Nephron (organoid): ENCODE measurements at regions not wholly inside any gene's neighbourhood (a gene's known extent, or its start where the extent isn't known, plus 50 kb on each side); places are given as distances from the start of the nearest gene placed in this dataset.

Experiments
- H3K27ac Mint-ChIP-seq, 3 experiments: 2 replicates each; pipeline ENCODE4 v1.8.0; 2020; ENCODE audit warnings: mixed read lengths in 3 of 3, mild to moderate bottlenecking in 2 of 3, moderate library complexity in 1 of 3
- H3K27me3 Mint-ChIP-seq: 2 replicates; pipeline ENCODE4 v1.8.0; 2021; ENCODE audit warnings: low read depth, mild to moderate bottlenecking, moderate library complexity, mixed read lengths
- H3K36me3 Mint-ChIP-seq: 2 replicates; pipeline ENCODE4 v1.8.0; 2020; ENCODE audit warnings: low read depth, mixed read lengths
- H3K4me1 Mint-ChIP-seq: 2 replicates; pipeline ENCODE4 v1.8.0; 2020; ENCODE audit warnings: mixed read lengths
- H3K4me3 Mint-ChIP-seq, 3 experiments: 2 replicates each; pipeline ENCODE4 v1.8.0; 2020; ENCODE audit warnings: mild to moderate bottlenecking in 3 of 3, mixed read lengths in 3 of 3, moderate library complexity in 2 of 3
- H3K9me3 Mint-ChIP-seq: 2 replicates; pipeline ENCODE4 v1.8.0; 2020; ENCODE audit warnings: mixed read lengths
- CTCF ChIP-seq, 3 experiments: fragments of 200-600 bp; sonication (generic); IDR thresholded peaks; one replicate each; pipeline ENCODE4 v1.5.0; 2021; ENCODE audit warnings: antibody characterized with exemption in 3 of 3; ENCODE audit not compliant: unreplicated experiment in 3 of 3

DNA sequence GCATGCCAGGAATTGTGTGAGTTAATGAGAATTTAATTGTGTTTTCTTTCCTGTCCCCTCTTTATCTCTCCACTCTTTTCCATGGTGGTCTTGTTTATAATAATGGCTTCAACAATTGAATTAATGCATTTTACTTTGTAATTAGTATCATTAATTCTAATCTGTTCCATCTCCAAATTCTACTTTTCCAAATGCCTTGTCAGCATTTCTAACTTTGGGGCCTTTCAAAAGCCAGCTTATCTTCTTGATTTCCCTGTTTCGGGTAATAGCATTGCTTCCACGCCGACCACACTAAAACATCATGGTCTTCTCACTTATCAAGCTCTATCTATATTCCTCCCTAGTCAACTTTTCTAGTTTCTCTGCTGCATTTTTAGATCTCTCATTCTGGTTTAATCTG lies 54.2 kb upstream of the RMST start:
- no peak overlapping the region for H3K27ac Mint-ChIP-seq
- H3K27me3 Mint-ChIP-seq: no peaks in the 10 kb centered on the region
- H3K36me3 Mint-ChIP-seq: no peaks in the 10 kb centered on the region
- no peak for TF ChIP-seq CTCF (IDR thresholded peaks at IDR 0.05; ENCODE audit: unreplicated experiment in 3 of 3)
- no peaks in the 10 kb centered on the region for H3K9me3 Mint-ChIP-seq
- H3K4me1 Mint-ChIP-seq: no peaks in the 10 kb centered on the region
- no peak overlapping the region for H3K4me3 Mint-ChIP-seq

DNA sequence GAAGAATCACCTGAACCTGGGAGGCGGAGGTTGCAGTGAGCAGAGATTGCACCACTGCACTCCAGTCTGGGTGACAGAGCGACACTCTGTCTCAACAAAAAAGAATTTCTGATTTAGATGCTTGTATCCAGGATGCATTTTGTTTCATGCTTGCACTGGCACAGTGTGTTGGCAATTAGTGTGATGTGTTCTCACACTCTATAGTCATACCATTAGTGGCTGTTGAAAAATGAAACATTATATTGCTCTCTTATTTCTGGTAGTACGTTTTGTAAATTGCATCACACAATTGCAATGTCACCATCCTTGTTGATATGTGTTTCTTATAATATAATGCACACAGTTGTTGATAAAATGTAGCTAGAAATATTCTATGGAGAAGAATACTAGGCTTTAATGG lies 51.3 kb upstream of the RMST start:
- Mint-ChIP-seq H3K4me1 (no peaks in the 10 kb centered on the region), H3K4me3 (no peak overlapping the region), H3K27ac (no peak overlapping the region), H3K9me3 (no peaks in the 10 kb centered on the region), H3K36me3 (no peaks in the 10 kb centered on the region), H3K27me3 (no peaks in the 10 kb centered on the region)
- no peak for TF ChIP-seq CTCF (IDR thresholded peaks at IDR 0.05; ENCODE audit: unreplicated experiment in 3 of 3)
